GM12878 (cell line): ENCODE measurements at regions not wholly inside any gene's neighbourhood (a gene's known extent, or its start where the extent isn't known, plus 50 kb on each side); places are given as distances from the start of the nearest gene placed in this dataset.

ENCODE experiments used
- BCL11A ChIP-seq: IDR thresholded peaks from 2 replicates; pipeline ENCODE4 v1.6.1; 2011; ENCODE audit warnings: low read depth, low read length
- CHD1 ChIP-seq: IDR thresholded peaks from 2 replicates; pipeline ENCODE4 v1.6.1; 2012; ENCODE audit warnings: low read depth, low read length, improper control_type of control experiment
- EZH2 ChIP-seq: IDR thresholded peaks from 2 replicates; pipeline ENCODE4 v1.6.1; 2012; ENCODE audit warnings: low read depth, mild to moderate bottlenecking, control low read depth, inconsistent platforms, low read length, borderline replicate concordance; ENCODE audit not compliant: control insufficient read depth
- GABPA ChIP-seq: IDR thresholded peaks from 2 replicates; pipeline ENCODE4 v1.6.1; 2014; ENCODE audit warnings: antibody characterized with exemption, low read depth, mild to moderate bottlenecking, inconsistent platforms
- MTA3 ChIP-seq: IDR thresholded peaks from 2 replicates; pipeline ENCODE4 v1.6.1; 2012; ENCODE audit warnings: low read length, inconsistent platforms, borderline replicate concordance
- MYC ChIP-seq: IDR thresholded peaks from 2 replicates; pipeline ENCODE4 v1.6.1; 2011; ENCODE audit warnings: mild to moderate bottlenecking, low read length, moderate library complexity, inconsistent platforms; ENCODE audit not compliant: insufficient read depth, insufficient replicate concordance, insufficient read length, severe bottlenecking
- NFYB ChIP-seq: IDR thresholded peaks from 2 replicates; pipeline ENCODE4 v1.6.1; 2011; ENCODE audit warnings: low read depth, mild to moderate bottlenecking, low read length, improper control_type of control experiment, moderate library complexity; ENCODE audit not compliant: insufficient read depth
- POLR2A ChIP-seq: IDR thresholded peaks from 2 replicates; pipeline ENCODE4 v1.6.1; 2011; ENCODE audit warnings: low read depth, mild to moderate bottlenecking, low read length
- SRF ChIP-seq, 2 experiments: IDR thresholded peaks; 2 replicates each; pipeline ENCODE4 v1.6.1; 2011; ENCODE audit warnings: low read depth in 2 of 2, low read length in 2 of 2, mild to moderate bottlenecking in 1 of 2, moderate library complexity in 1 of 2
- ZNF274 ChIP-seq: IDR thresholded peaks from one replicate; pipeline ENCODE4 v1.8.0; 2011; ENCODE audit not compliant: insufficient read length, insufficient read depth
- TF ChIP-seq, protein P1 (sequence below): fragments of 450-650 bp; IDR thresholded peaks from 2 replicates; pipeline ENCODE4 v1.6.1; 2018; ENCODE audit warnings: borderline replicate concordance, mild to moderate bottlenecking; ENCODE audit not compliant: partially characterized antibody
- TF ChIP-seq, protein P2 (sequence below), 3 experiments: IDR thresholded peaks in 2 of 3; conservative IDR thresholded peaks in 1 of 3; 2 replicates each; pipeline ENCODE4 v1.5.1; 2011; ENCODE audit warnings: low read depth in 3 of 3, low read length in 3 of 3, mild to moderate bottlenecking in 3 of 3, control low read depth in 2 of 3, moderate library complexity in 2 of 3, inconsistent platforms in 1 of 3, mixed read lengths in 1 of 3; ENCODE audit not compliant: control insufficient read depth in 2 of 3, insufficient read depth in 1 of 3; ENCODE audit errors: extremely low read depth in 1 of 3
- TF ChIP-seq, protein P3 (sequence below): IDR thresholded peaks from 2 replicates; pipeline ENCODE4 v1.6.1; 2012; ENCODE audit warnings: low read length, inconsistent platforms

DNA sequence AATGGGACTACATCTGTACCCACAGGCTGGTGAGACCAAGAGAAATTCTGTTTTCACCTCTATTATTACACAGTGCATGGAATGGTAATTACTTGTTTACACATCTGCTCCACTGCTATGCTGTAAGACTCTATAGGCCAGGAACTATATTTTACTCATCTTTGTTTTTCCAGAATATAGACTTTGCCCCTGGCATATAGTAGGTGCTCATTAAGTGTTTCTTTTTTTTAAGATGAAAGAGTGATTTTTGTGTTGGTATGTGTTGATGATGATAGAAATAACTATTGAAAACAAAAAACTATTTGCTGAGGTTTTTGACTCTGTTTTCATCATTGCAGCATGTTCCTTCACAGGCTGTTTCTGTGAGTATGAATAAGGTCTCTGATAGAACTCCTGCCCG lies 294.7 kb downstream of the CSNK1G3 start:
- TF ChIP-seq CHD1 (no peak), BCL11A (no peak), ZNF274 (no peak), MTA3 (no peak), SRF (IDR thresholded peaks at IDR 0.05; ENCODE audit: low read depth in 2 of 2, low read length in 2 of 2) (no peak), GABPA (no peak), MYC (no peak), NFYB (no peak), EZH2 (no peak), POLR2A (no peak)
- TF ChIP-seq, protein P1, sequence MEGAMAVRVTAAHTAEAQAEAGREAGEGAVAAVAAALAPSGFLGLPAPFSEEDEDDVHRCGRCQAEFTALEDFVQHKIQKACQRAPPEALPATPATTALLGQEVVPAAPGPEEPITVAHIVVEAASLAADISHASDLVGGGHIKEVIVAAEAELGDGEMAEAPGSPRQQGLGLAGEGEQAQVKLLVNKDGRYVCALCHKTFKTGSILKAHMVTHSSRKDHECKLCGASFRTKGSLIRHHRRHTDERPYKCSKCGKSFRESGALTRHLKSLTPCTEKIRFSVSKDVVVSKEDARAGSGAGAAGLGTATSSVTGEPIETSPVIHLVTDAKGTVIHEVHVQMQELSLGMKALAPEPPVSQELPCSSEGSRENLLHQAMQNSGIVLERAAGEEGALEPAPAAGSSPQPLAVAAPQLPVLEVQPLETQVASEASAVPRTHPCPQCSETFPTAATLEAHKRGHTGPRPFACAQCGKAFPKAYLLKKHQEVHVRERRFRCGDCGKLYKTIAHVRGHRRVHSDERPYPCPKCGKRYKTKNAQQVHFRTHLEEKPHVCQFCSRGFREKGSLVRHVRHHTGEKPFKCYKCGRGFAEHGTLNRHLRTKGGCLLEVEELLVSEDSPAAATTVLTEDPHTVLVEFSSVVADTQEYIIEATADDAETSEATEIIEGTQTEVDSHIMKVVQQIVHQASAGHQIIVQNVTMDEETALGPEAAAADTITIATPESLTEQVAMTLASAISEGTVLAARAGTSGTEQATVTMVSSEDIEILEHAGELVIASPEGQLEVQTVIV, result no peak
- TF ChIP-seq, protein P2, sequence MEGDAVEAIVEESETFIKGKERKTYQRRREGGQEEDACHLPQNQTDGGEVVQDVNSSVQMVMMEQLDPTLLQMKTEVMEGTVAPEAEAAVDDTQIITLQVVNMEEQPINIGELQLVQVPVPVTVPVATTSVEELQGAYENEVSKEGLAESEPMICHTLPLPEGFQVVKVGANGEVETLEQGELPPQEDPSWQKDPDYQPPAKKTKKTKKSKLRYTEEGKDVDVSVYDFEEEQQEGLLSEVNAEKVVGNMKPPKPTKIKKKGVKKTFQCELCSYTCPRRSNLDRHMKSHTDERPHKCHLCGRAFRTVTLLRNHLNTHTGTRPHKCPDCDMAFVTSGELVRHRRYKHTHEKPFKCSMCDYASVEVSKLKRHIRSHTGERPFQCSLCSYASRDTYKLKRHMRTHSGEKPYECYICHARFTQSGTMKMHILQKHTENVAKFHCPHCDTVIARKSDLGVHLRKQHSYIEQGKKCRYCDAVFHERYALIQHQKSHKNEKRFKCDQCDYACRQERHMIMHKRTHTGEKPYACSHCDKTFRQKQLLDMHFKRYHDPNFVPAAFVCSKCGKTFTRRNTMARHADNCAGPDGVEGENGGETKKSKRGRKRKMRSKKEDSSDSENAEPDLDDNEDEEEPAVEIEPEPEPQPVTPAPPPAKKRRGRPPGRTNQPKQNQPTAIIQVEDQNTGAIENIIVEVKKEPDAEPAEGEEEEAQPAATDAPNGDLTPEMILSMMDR (IDR thresholded peaks at IDR 0.05 in 2 of 3, conservative IDR thresholded peaks at IDR 0.05 in 1 of 3; ENCODE audit: control insufficient read depth in 2 of 3, extremely low read depth in 1 of 3, insufficient read depth in 1 of 3, low read depth in 3 of 3, low read length in 3 of 3), result no peak
- TF ChIP-seq, protein P3, sequence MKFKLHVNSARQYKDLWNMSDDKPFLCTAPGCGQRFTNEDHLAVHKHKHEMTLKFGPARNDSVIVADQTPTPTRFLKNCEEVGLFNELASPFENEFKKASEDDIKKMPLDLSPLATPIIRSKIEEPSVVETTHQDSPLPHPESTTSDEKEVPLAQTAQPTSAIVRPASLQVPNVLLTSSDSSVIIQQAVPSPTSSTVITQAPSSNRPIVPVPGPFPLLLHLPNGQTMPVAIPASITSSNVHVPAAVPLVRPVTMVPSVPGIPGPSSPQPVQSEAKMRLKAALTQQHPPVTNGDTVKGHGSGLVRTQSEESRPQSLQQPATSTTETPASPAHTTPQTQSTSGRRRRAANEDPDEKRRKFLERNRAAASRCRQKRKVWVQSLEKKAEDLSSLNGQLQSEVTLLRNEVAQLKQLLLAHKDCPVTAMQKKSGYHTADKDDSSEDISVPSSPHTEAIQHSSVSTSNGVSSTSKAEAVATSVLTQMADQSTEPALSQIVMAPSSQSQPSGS, result no peak
